ENCODE measurements at regions not wholly inside any gene's neighbourhood (a gene's known extent, or its start where the extent isn't known, plus 50 kb on each side); places are given as distances from the start of the nearest gene placed in this dataset.
"Not testable (repeated sequence)": the region's sequence is repeated elsewhere in the genome, so short reads cannot be mapped to it uniquely, and the experiment has no call there.

DNA sequence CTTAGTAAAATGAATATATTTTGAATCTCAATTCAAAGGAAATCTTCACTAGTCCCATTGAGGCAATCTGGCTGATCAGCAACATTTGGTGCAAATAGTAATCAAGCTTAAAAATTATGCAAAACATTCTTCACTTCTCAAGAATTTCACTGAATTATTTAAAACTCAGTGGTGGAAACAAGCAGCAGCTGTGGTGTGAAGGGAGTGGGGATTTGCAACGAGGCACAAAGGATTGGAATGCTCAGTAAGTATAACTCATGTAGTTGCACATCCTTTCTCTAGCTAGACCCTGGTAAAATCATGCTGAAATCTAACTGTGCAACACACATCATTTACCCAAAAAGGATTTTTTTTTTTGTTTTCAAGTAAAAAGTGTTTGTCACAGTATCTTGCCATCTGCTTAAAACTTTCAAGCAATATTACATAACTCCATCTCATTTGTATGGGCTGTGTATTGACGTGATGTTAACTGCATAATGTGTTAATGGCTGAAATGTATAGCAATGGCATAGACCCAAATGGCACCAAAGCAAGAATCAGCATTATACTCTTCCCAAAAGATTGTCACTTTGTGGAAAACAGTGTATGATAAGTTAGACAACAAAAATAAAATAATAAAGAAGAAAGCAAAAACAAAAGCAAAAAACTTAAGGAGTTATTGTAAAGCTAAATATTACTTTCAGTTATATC lies 816.6 kb downstream of the EPHA3 start:
- peak in 1 of 3 donors; percentile 45 for DNase-seq

DNA sequence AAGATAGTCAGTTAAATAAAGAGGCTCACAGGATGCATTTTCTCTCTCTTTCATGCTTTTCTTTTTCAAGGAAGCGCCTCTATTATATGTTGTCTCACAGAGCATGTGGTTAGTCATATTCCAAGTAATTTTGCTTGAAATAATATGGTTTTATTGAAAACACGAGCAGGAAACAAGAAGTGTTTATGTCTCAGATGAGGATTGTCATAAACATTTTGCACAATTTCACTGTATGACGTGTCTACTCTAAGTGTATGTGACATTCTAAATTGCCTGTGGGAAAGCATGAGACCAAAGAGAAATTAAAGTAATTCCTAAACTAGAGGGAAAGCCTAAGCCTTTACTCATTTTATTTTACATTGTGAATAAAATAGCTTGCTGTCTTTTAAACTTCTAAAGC lies 818.6 kb downstream of the EPHA3 start:
- no peak for DNase-seq

DNA sequence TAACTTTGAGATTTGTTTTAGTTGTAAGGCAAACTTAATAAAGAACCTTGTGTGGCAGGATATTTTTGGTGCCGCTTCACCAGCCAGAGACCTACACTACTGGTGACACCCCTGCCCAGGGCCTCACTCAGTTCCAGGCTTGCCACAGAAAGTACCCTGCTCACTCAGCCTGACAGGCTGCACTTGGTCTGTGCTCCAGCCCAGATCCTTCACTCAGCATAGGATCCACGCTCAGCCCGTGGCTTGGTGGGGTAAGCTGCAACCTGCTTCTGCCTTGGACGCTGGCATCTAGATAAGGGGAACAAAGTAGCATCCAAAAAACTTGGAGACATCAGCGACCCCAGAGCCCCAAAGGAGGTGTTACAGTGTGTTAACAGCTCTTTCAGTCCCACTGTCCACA lies 825.5 kb downstream of the EPHA3 start:
- DNase-seq, result no peak

- DNase-seq, result not testable (repeated sequence)
These were observed 837.0 kb downstream of the EPHA3 start for GRCh38 chr3:89944461-89944860.

- DNase-seq, result no peak
These were observed 839.5 kb downstream of the EPHA3 start for GRCh38 chr3:89946884-89947283.

DNA sequence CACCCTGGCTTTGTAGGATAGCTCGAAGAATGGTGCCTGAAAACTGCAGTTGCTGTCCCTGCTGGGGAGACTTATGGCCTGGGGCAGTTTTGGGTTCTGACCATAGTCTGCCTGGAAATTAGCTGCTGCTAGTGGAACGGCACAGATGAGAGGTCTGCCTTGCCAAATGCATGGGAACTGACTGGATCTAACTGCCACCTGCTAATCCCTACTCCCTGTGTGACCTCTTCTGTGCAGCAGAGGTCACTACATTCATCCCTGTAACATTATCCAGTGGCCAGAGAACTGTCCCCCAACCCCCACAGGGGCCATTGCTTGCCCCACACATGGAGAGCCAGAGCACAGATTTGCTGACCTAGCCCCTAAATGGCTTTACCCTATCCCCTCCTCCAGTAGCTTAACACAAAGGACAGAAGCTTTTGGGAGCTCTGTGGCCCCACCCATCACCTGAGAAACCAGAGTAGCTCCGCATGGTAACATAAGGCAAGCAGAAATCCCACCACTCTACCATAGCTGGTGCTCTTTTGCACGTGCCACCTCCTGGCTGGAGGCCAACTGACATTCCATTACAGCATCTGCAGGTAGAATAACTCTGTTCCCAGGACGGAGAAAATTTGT lies 840.0 kb downstream of the EPHA3 start:
- DNase-seq, result no peak

DNA sequence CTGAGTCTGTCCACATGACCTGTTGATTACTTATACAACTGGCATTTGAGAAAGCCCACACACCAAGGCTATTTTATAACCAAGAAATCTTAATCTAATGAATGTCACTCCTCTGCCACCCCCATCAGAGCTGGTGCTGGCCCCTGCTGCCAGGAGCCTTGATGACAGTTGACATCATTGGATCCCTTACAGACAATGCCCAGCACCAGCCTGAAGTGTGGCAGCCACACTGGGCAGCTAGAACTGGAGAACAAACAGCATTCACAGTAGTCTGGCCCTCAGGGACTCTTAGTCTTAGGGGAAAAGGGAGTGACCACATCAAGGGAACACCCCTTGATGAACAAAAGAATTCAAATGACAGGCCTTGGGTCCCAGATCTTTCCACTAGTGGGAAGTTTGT lies 840.6 kb downstream of the EPHA3 start:
- DNase-seq, result no peak

DNA sequence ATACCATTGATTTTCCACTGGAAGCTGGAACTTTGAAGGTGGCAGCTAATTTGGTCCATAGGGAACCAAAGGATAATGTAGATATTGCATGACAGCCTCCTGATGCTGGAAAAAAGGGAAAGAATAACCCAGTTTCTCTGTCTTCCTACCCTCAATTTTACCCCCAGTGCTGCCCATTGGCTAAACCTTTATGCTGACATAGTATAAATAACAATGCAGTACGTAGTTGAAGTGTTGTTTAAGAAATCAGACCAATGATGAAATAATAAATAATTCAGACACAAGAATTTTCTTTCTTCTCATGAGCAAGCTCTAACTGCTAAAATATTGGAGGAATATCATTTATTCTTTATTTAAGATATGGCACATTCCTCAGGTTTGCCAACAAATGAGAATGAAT lies 843.4 kb downstream of the EPHA3 start:
- no peak for DNase-seq

- no peak for DNase-seq
These were observed 846.7 kb downstream of the EPHA3 start for GRCh38 chr3:89954137-89954536.

DNA sequence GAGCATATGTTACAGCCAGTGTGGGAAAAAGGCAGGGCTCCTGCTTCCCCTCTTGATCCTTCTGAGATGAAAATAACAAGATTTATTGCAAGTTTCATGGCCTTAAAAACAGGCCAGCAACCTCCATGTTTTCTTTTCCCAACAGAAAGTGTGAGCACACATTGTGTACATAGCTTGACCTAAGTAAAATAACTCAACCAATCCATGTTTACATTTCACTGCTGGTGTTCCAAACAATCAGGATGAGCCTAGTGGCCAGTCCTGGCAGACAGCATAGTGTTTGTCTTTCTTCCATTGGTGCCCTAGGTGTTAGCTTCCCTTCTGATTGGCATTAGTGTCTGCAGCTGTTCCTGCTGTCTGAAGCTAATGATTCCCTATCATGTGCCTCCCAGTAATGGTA lies 847.7 kb downstream of the EPHA3 start:
- no peak for DNase-seq

DNA sequence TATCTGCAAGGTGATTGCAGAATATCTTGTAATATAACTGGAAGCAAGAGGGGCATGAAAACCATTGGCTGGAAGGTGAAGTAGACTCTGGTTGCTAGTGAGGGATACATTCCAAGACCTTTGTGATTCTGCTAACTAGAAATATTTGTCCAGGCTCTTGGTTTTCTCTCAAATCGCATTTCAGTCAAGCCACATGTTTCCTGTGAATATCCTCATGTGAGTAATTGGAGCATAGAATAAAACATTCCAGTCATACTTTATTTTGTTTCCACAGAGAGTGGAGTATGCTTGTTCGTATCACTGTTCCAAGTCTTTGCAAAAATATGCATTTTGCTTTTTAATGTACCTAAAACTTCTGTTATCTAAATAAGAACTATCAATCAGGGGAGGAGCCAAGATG lies 850.0 kb downstream of the EPHA3 start:
- DNase-seq, result peak; percentile 29 to 82 (median 54)

DNA sequence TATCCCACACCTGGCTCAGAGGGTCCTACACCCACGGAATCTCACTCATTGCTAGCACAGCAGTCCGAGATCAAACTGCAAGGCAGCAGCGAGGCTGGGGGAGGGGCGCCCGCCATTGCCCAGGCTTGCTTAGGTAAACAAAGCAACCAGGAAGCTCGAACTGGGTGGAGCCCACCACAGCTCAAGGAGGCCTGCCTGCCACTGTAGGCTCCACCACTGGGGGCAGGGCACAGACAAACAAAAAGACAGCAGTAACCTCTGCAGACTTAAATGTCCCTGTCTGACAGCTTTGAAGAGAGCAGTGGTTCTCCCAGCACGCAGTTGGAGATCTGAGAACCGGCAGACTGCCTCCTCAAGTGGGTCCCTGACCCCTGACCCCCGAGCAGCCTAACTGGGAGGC lies 850.7 kb downstream of the EPHA3 start:
- not testable (repeated sequence) for DNase-seq

DNA sequence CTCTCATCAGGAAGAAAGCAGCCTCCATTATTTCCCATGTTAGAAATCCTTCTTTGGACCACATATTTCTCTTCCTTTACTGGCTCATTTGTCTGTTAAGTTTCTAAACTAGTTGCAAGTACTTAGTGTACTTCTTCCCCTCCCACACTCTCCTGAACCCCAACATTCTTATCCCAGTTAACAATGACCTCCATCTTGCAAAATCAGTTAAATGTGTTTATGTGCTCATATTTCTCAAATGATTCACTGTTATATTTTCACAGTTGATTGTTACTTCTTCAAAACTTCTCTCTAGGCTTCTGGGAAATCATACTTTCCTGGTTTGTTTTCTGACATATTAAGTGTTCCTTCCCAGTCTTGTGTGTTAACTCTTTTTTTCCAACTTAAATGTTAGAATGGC lies 856.9 kb downstream of the EPHA3 start:
- DNase-seq, result no peak

- DNase-seq, result peak in 2 of 3 donors; percentile 65 to 83
These were observed 859.6 kb downstream of the EPHA3 start for GRCh38 chr3:89966877-89967665.

GRCh38 chr3:89971329-89971728 lies 863.9 kb downstream of the EPHA3 start:
- DNase-seq, result no peak

GRCh38 chr3:89973156-89973555 lies 865.7 kb downstream of the EPHA3 start:
- peak in 1 of 3 donors; percentile 39 for DNase-seq

GRCh38 chr3:89974903-89975519 lies 867.6 kb downstream of the EPHA3 start:
- DNase-seq, result peak; percentile 45 to 77 (median 52)

- DNase-seq, result no peak
These were observed 876.0 kb downstream of the EPHA3 start for GRCh38 chr3:89983449-89983848.

- DNase-seq, result no peak
These were observed 897.9 kb downstream of the EPHA3 start for GRCh38 chr3:90005281-90005847.

DNA sequence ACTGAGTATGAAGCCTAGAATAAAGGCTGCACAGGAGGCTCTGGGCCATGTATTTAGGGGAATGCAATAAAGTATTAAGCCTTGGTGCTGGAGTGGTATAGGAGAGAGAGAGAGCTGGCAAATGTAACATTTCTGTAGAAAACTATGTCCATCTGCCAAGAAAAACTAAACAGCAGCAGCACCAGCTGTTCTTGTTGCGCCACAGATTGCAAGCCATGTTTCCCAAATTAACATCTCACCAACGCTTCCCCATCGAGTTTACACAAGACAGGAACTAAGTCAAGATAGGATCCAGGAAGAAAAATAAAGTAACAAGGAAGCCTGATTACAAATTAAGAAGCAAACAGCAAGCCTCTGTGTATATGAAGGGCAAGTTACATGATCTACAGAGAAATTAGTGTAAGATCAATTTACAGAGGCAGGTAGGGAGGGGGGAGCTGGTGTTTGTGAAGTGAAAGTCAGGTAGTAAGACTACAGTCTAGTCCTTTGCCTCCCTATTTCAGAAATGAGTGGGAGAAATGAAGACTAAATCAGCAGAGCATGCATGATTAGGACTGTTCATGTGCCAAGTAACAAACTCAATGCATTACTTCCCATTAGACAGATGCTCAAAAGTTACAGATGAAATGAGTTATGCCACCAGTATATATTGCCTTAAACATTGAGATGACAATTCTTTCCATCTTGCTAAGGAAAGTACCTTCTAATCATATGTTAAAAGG lies 900.5 kb downstream of the EPHA3 start:
- peak in 2 of 3 donors; percentile 29 to 54 for DNase-seq

GRCh38 chr3:90010341-90010740 lies 902.9 kb downstream of the EPHA3 start:
- DNase-seq, result peak in 2 of 3 donors; percentile 41 to 49
